ENCODE measurements at regions not wholly inside any gene's neighbourhood (a gene's known extent, or its start where the extent isn't known, plus 50 kb on each side); places are given as distances from the start of the nearest gene placed in this dataset.
"Not testable (repeated sequence)": the region's sequence is repeated elsewhere in the genome, so short reads cannot be mapped to it uniquely, and the experiment has no call there.

- H3K4me1 ChIP-seq, result no peaks in the 10 kb centered on the region
- no peak overlapping the region for H3K4me3 ChIP-seq
- H3K36me3 ChIP-seq, result no peaks in the 10 kb centered on the region
- intact Hi-C loops (cut with DNase I; ENCODE audit: low total_unique reads), result no loop called here
- H3K27me3 ChIP-seq, result no peaks in the 10 kb centered on the region
- H3K9me3 ChIP-seq, result no peaks in the 10 kb centered on the region
- TF ChIP-seq, protein P1, sequence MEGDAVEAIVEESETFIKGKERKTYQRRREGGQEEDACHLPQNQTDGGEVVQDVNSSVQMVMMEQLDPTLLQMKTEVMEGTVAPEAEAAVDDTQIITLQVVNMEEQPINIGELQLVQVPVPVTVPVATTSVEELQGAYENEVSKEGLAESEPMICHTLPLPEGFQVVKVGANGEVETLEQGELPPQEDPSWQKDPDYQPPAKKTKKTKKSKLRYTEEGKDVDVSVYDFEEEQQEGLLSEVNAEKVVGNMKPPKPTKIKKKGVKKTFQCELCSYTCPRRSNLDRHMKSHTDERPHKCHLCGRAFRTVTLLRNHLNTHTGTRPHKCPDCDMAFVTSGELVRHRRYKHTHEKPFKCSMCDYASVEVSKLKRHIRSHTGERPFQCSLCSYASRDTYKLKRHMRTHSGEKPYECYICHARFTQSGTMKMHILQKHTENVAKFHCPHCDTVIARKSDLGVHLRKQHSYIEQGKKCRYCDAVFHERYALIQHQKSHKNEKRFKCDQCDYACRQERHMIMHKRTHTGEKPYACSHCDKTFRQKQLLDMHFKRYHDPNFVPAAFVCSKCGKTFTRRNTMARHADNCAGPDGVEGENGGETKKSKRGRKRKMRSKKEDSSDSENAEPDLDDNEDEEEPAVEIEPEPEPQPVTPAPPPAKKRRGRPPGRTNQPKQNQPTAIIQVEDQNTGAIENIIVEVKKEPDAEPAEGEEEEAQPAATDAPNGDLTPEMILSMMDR (IDR thresholded peaks at IDR 0.05), result no peak
- TF ChIP-seq POLR2A (IDR thresholded peaks at IDR 0.05), result no peak
- H3K27ac ChIP-seq, result no peak overlapping the region
- DNase-seq, result no peak
Measured at GRCh38 chr7:91431601-91432000, 167.4 kb downstream of the FZD1 start.

GRCh38 chr7:91434836-91435235 lies 170.6 kb downstream of the FZD1 start:
- Histone ChIP-seq H3K4me3 (no peak overlapping the region), H3K4me1 (no peaks in the 10 kb centered on the region), H3K9me3 (no peaks in the 10 kb centered on the region), H3K27ac (no peak overlapping the region), H3K36me3 (no peaks in the 10 kb centered on the region), H3K27me3 (no peaks in the 10 kb centered on the region)
- no peak for DNase-seq
- intact Hi-C loops (cut with DNase I; ENCODE audit: low total_unique reads), result no loop called here
- no peak for TF ChIP-seq POLR2A (IDR thresholded peaks at IDR 0.05)
- TF ChIP-seq, protein P1 (IDR thresholded peaks at IDR 0.05), result no peak

DNA sequence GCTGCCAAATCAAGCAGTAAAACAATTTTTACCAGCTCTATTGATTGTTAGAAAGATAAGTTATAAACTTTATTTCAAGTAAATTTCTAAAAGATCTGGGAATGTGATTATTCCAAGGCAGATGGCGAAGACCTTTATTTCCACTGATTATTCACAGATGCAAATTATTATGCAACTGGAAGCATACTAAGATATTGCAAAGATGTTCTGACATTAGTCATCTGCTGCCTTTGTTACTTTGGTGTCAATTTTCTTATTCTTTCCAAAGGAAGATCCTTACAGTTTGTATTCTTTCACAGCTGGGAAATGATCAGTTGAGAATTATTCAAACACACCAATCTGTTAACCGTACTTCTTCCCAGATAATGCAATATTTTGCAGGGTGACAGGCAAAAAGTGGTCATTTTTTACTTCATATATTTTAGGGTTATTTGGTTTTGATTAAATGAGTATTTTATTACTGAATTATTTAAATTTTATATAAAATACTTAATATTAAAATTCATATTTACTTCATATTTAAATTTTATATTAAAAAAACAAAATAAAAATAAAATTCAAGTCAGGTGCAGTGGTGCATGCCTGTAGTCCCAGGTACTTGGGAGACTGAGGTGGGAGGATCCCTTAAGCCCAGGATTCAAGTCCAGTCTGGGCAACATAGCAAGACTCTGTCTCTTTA lies 171.3 kb downstream of the FZD1 start:
- Histone ChIP-seq H3K27me3 (no peaks in the 10 kb centered on the region), H3K9me3 (no peaks in the 10 kb centered on the region), H3K36me3 (no peaks in the 10 kb centered on the region), H3K4me3 (no peak overlapping the region), H3K4me1 (no peaks in the 10 kb centered on the region), H3K27ac (no peak overlapping the region)
- TF ChIP-seq, protein P1 (IDR thresholded peaks at IDR 0.05), result no peak
- TF ChIP-seq POLR2A (IDR thresholded peaks at IDR 0.05), result no peak
- DNase-seq, result no peak
- intact Hi-C loops (cut with DNase I; ENCODE audit: low total_unique reads), result no loop called here

DNA sequence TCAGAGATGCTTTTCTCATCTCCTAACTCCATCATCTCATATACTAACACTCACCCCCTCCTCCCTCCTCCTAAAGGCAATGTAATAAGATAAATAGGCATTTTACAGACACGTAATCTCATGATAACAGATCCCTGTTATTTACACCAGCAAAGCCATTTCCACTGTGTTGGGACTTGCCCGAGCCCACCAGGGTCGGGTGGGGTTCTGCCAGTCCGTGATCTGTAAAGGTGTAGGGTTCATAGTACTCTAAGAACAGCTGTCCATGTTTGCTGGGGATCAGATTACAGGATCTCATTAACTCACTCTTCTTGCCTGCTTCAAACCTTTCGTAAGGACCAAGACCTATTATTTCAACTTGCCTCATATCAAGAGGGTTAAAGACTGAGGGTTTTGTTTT lies 172.4 kb downstream of the FZD1 start:
- intact Hi-C loops (cut with DNase I; ENCODE audit: low total_unique reads), result no loop called here
- TF ChIP-seq, protein P1 (IDR thresholded peaks at IDR 0.05), result no peak
- TF ChIP-seq POLR2A (IDR thresholded peaks at IDR 0.05), result no peak

DNA sequence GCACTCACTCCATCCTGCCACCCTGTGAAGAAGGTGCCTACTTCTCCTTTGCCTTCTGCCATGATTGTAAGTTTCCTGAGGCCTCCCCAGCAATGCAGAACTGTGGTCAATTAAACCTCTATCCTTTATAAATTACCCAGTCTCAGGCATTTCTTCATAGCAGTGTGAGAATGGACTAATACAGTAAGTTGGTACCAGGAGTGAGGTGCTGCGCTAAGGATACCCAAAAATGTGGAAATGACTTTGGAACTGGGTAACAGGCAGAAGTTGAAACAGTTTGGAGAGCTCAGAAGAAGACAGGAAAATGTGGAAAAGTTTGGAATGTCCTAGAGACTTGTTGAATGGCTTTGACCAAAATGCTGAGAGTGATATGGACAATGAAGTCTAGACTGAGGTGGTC lies 176.0 kb downstream of the FZD1 start:
- DNase-seq; intact Hi-C loops (cut with DNase I; ENCODE audit: low total_unique reads): not testable (repeated sequence)

More for the DNA sequence above, 172.4 kb downstream of the FZD1 start:
- Histone ChIP-seq H3K27me3 (no peaks in the 10 kb centered on the region), H3K9me3 (no peaks in the 10 kb centered on the region), H3K4me3 (no peak overlapping the region), H3K36me3 (no peaks in the 10 kb centered on the region), H3K27ac (no peak overlapping the region), H3K4me1 (no peaks in the 10 kb centered on the region)
- no peak for DNase-seq

GRCh38 chr7:91443862-91444261 lies 179.6 kb downstream of the FZD1 start:
- TF ChIP-seq, protein P1 (IDR thresholded peaks at IDR 0.05), result no peak
- no peak for TF ChIP-seq POLR2A (IDR thresholded peaks at IDR 0.05)
- Histone ChIP-seq H3K27ac (no peak overlapping the region), H3K4me1 (no peaks in the 10 kb centered on the region), H3K27me3 (no peaks in the 10 kb centered on the region), H3K36me3 (no peaks in the 10 kb centered on the region), H3K9me3 (no peaks in the 10 kb centered on the region), H3K4me3 (no peak overlapping the region)
- DNase-seq, result no peak
- intact Hi-C loops (cut with DNase I; ENCODE audit: low total_unique reads), result no loop called here

More for the DNA sequence above, 176.0 kb downstream of the FZD1 start:
- H3K27ac ChIP-seq, H3K4me1 ChIP-seq, H3K27me3 ChIP-seq, H3K36me3 ChIP-seq, H3K4me3 ChIP-seq, H3K9me3 ChIP-seq: not testable (repeated sequence)
